HepG2 (cell line): ENCODE measurements at regions not wholly inside any gene's neighbourhood (a gene's known extent, or its start where the extent isn't known, plus 50 kb on each side); places are given as distances from the start of the nearest gene placed in this dataset.

Experiments used
- MBNL3 ChIP-seq: fragments of 250-450 bp; sonication (Bioruptor Pico); conservative IDR thresholded peaks from 2 replicates; pipeline ENCODE4 v1.8.0; 2022; ENCODE audit warnings: mild to moderate bottlenecking, inconsistent platforms
- MZF1 ChIP-seq: sonication (generic); formaldehyde crosslinking; IDR thresholded peaks from 2 replicates; pipeline ENCODE4 v1.8.1; 2023; ENCODE audit warnings: mild to moderate bottlenecking, missing genetic modification reagents, borderline replicate concordance
- PAF1 ChIP-seq: IDR thresholded peaks from 2 replicates; pipeline ENCODE4 v1.6.1; 2016; ENCODE audit warnings: missing genetic modification reagents, missing compliant biosample characterization
- RBM39 ChIP-seq: fragments of 200-400 bp; formaldehyde crosslinking; IDR thresholded peaks from one replicate; pipeline ENCODE4 v1.6.1; 2018; ENCODE audit warnings: antibody characterized with exemption, mild to moderate bottlenecking, low read depth, low read length; ENCODE audit not compliant: poor library complexity, severe bottlenecking
- SMC3 ChIP-seq: IDR thresholded peaks from 2 replicates; pipeline ENCODE4 v1.6.1; 2011; ENCODE audit warnings: low read length, improper control_type of control experiment
- STAG1 ChIP-seq: sonication (generic); formaldehyde crosslinking; IDR thresholded peaks from 2 replicates; pipeline ENCODE4 v1.4.0; 2020; ENCODE audit warnings: missing genetic modification reagents
- TGIF2 ChIP-seq: IDR thresholded peaks from 2 replicates; pipeline ENCODE4 v1.6.1; 2016; ENCODE audit warnings: control low read depth, missing compliant biosample characterization
- ZBTB25 ChIP-seq: IDR thresholded peaks from 2 replicates; pipeline ENCODE4 v1.6.1; 2018; ENCODE audit warnings: missing genetic modification reagents
- ZFP62 ChIP-seq: sonication (generic); formaldehyde crosslinking; IDR thresholded peaks from 2 replicates; pipeline ENCODE4 v1.4.0; 2020; ENCODE audit warnings: missing genetic modification reagents
- ZNF644 ChIP-seq: IDR thresholded peaks from 2 replicates; pipeline ENCODE4 v1.6.1; 2016; ENCODE audit warnings: low read depth
- ZNF691 ChIP-seq: sonication (generic); formaldehyde crosslinking; IDR thresholded peaks from 2 replicates; pipeline ENCODE4 v1.4.0; 2020; ENCODE audit warnings: missing genetic modification reagents, low read depth, mild to moderate bottlenecking, borderline replicate concordance
- ZNF746 ChIP-seq: sonication (generic); formaldehyde crosslinking; IDR thresholded peaks from 2 replicates; pipeline ENCODE4 v1.8.0; 2022; ENCODE audit warnings: mild to moderate bottlenecking, missing genetic modification reagents
- ZNF782 ChIP-seq: sonication (generic); formaldehyde crosslinking; IDR thresholded peaks from 2 replicates; pipeline ENCODE4 v1.4.0; 2020; ENCODE audit warnings: missing genetic modification reagents, mild to moderate bottlenecking, borderline replicate concordance
- ZXDC ChIP-seq: sonication (generic); formaldehyde crosslinking; IDR thresholded peaks from 2 replicates; pipeline ENCODE4 v1.5.0; 2020; ENCODE audit warnings: mild to moderate bottlenecking, missing genetic modification reagents

GRCh38 chr1:65075123-65075976 is 72.7 kb upstream of the AK4 start (continued):
- TF ChIP-seq ZBTB25 (CRISPR knock-in tag) = 0 out of 2 replicates have a peak, but pooled peaks have one; percentile 30
- TF ChIP-seq MBNL3 = no peak
- TF ChIP-seq RBM39 = no peak
- no peak for TF ChIP-seq ZNF691 (CRISPR knock-in tag)
- TF ChIP-seq ZNF644 = peak; percentile 63
- TF ChIP-seq PAF1 (CRISPR knock-in tag) = no peak
- TF ChIP-seq ZNF782 (CRISPR knock-in tag) = no peak
- TF ChIP-seq ZNF746 (CRISPR knock-in tag) = no peak
- peak; percentile 66 for TF ChIP-seq SMC3
- no peak for TF ChIP-seq ZXDC
- no peak for TF ChIP-seq MZF1 (CRISPR knock-in tag)
- no peak for TF ChIP-seq ZFP62
- TF ChIP-seq STAG1 (CRISPR knock-in tag) = peak; percentile 63
- no peak for TF ChIP-seq TGIF2
